MM.1S (cell line): ENCODE measurements at regions not wholly inside any gene's neighbourhood (a gene's known extent, or its start where the extent isn't known, plus 50 kb on each side); places are given as distances from the start of the nearest gene placed in this dataset.

ENCODE experiments used
- DNase-seq: peaks from one replicate; pipeline ENCODE4 v3.0.0-alpha.2; 2015
- H2AFZ ChIP-seq: fragments of 300-600 bp; sonication (generic); 2 replicates; pipeline ENCODE4 v1.6.0; 2016; ENCODE audit warnings: antibody characterized with exemption, low read length
- H3F3A ChIP-seq: fragments of 300-600 bp; sonication (generic); 2 replicates; pipeline ENCODE4 v1.6.1; 2016; ENCODE audit warnings: mild to moderate bottlenecking, antibody characterized with exemption, low read length, moderate library complexity, mixed read lengths; ENCODE audit not compliant: insufficient read depth
- H3K27ac ChIP-seq: fragments of 300-600 bp; sonication (generic); 2 replicates; pipeline ENCODE4 v1.5.1; 2016; ENCODE audit warnings: mild to moderate bottlenecking, low read length
- H3K27me3 ChIP-seq: fragments of 300-600 bp; sonication (generic); replicated peaks from 2 replicates; pipeline ENCODE4 v1.6.0; 2016; ENCODE audit warnings: low read length; ENCODE audit not compliant: insufficient read depth
- H3K36me3 ChIP-seq: fragments of 300-600 bp; sonication (generic); replicated peaks from 2 replicates; pipeline ENCODE4 v1.6.1; 2016; ENCODE audit warnings: mild to moderate bottlenecking, low read length, mixed read lengths; ENCODE audit not compliant: insufficient read depth
- H3K4me1 ChIP-seq: fragments of 300-600 bp; sonication (generic); 2 replicates; pipeline ENCODE4 v1.6.1; 2016; ENCODE audit warnings: low read length, mixed read lengths
- H3K4me2 ChIP-seq: fragments of 300-600 bp; sonication (generic); 2 replicates; pipeline ENCODE4 v1.6.0; 2016; ENCODE audit warnings: low read depth, low read length
- H3K4me3 ChIP-seq: fragments of 300-600 bp; sonication (generic); 2 replicates; pipeline ENCODE4 v1.5.1; 2016; ENCODE audit warnings: low read length, mixed read lengths
- H3K79me2 ChIP-seq: fragments of 300-600 bp; sonication (generic); 2 replicates; pipeline ENCODE4 v1.6.1; 2016; ENCODE audit warnings: mixed run types, low read length, mixed read lengths
- H3K9ac ChIP-seq: fragments of 300-600 bp; sonication (generic); 2 replicates; pipeline ENCODE4 v1.6.1; 2016; ENCODE audit warnings: low read length, mixed read lengths
- H3K9me2 ChIP-seq: fragments of 300-600 bp; sonication (generic); replicated peaks from 2 replicates; pipeline ENCODE4 v1.6.1; 2016; ENCODE audit warnings: mild to moderate bottlenecking, low read length, mixed read lengths; ENCODE audit not compliant: insufficient read depth
- H3K9me3 ChIP-seq: fragments of 300-600 bp; sonication (generic); replicated peaks from 2 replicates; pipeline ENCODE4 v1.6.1; 2016; ENCODE audit warnings: mild to moderate bottlenecking, low read length, mixed read lengths; ENCODE audit not compliant: insufficient read depth
- H4K20me1 ChIP-seq: fragments of 300-600 bp; sonication (generic); 2 replicates; pipeline ENCODE4 v1.6.1; 2016; ENCODE audit warnings: mild to moderate bottlenecking, low read length, moderate library complexity, mixed read lengths; ENCODE audit not compliant: insufficient read depth
- CTCF ChIP-seq: fragments of 300-600 bp; sonication (generic); IDR thresholded peaks from 2 replicates; pipeline ENCODE4 v1.5.1; 2016; ENCODE audit warnings: antibody characterized with exemption, low read length, mixed read lengths
- EZH2 ChIP-seq: fragments of 300-600 bp; sonication (generic); optimal IDR thresholded peaks from 2 replicates; pipeline ENCODE3; 2017; ENCODE audit warnings: low read depth, mild to moderate bottlenecking, antibody characterized with exemption, low read length, mixed read lengths
- EZH2phosphoT487 ChIP-seq: fragments of 300-600 bp; sonication (generic); IDR thresholded peaks from 2 replicates; pipeline ENCODE4 v1.6.1; 2018; ENCODE audit warnings: antibody characterized with exemption, low read length

GRCh38 chr1:95438218-95438948 is 204.4 kb downstream of the RWDD3 start:
- Histone ChIP-seq H3K27ac (no peak overlapping the region), H3K4me2 (no peak overlapping the region), H4K20me1 (no peaks in the 10 kb centered on the region), H3K4me1 (no peaks in the 10 kb centered on the region), H3K27me3 (no peaks in the 10 kb centered on the region), H3K79me2 (no peaks in the 10 kb centered on the region), H3K9me2 (no peaks in the 10 kb centered on the region), H3K36me3 (no peaks in the 10 kb centered on the region), H3K9ac (no peak overlapping the region), H3K4me3 (no peak overlapping the region), H2AFZ (no peak overlapping the region), H3K9me3 (no peaks in the 10 kb centered on the region), H3F3A (no peaks in the 10 kb centered on the region)
- no peak for DNase-seq
- no peak for TF ChIP-seq EZH2
- TF ChIP-seq EZH2phosphoT487: no peak
- TF ChIP-seq CTCF: no peak

- Histone ChIP-seq H2AFZ (no peak overlapping the region), H3K27me3 (no peaks in the 10 kb centered on the region), H3K9ac (no peak overlapping the region), H3K4me3 (no peak overlapping the region), H3K9me2 (no peaks in the 10 kb centered on the region), H3F3A (no peaks in the 10 kb centered on the region), H3K36me3 (no peaks in the 10 kb centered on the region), H3K4me1 (no peaks in the 10 kb centered on the region), H3K27ac (no peak overlapping the region), H3K4me2 (no peak overlapping the region), H3K79me2 (no peaks in the 10 kb centered on the region), H3K9me3 (no peaks in the 10 kb centered on the region), H4K20me1 (no peaks in the 10 kb centered on the region)
- DNase-seq: no peak
- TF ChIP-seq EZH2: no peak
- TF ChIP-seq CTCF: no peak
- TF ChIP-seq EZH2phosphoT487: no peak
These were observed 206.5 kb downstream of the RWDD3 start for GRCh38 chr1:95440511-95440910.

- Histone ChIP-seq H3K9ac (no peak overlapping the region), H3K4me1 (no peaks in the 10 kb centered on the region), H3K79me2 (no peaks in the 10 kb centered on the region), H3F3A (no peaks in the 10 kb centered on the region), H3K4me2 (no peak overlapping the region), H4K20me1 (no peaks in the 10 kb centered on the region), H3K9me2 (no peaks in the 10 kb centered on the region), H3K36me3 (no peaks in the 10 kb centered on the region), H3K4me3 (no peak overlapping the region), H3K27ac (no peak overlapping the region), H2AFZ (no peak overlapping the region), H3K9me3 (no peaks in the 10 kb centered on the region), H3K27me3 (no peaks in the 10 kb centered on the region)
- no peak for DNase-seq
- TF ChIP-seq CTCF: no peak
- no peak for TF ChIP-seq EZH2phosphoT487
- TF ChIP-seq EZH2: no peak
These were observed 215.5 kb downstream of the RWDD3 start for GRCh38 chr1:95449516-95449915.
